ENCODE measurements at regions not wholly inside any gene's neighbourhood (a gene's known extent, or its start where the extent isn't known, plus 50 kb on each side); places are given as distances from the start of the nearest gene placed in this dataset.

- no peaks in the 10 kb centered on the region for H4K20me1 ChIP-seq (ENCODE audit: control insufficient read depth, insufficient read depth, insufficient read length)
- H4K5ac ChIP-seq (ENCODE audit: insufficient read length, low read depth, low read length): no peak overlapping the region
- no peak overlapping the region for H4K91ac ChIP-seq (ENCODE audit: insufficient read length, low read depth, low read length)
- H3K9me3 ChIP-seq (ENCODE audit: control insufficient read depth, low read depth, low read length): no peaks in the 10 kb centered on the region
- no peak overlapping the region for H3K27ac ChIP-seq (ENCODE audit: insufficient read length, low read depth, low read length)
- no peak overlapping the region for H2BK120ac ChIP-seq (ENCODE audit: low read depth, low read length, poor library complexity, severe bottlenecking)
- no peaks in the 10 kb centered on the region for H3K79me1 ChIP-seq (ENCODE audit: insufficient read depth, low read depth, low read length, poor library complexity, severe bottlenecking)
- H2BK5ac ChIP-seq (ENCODE audit: insufficient read length, low read length): no peak overlapping the region
- H3K56ac ChIP-seq (ENCODE audit: insufficient read length, low read depth, low read length): no peak overlapping the region
- H3K23ac ChIP-seq (ENCODE audit: insufficient read length, low read depth, low read length): no peak overlapping the region
- no peak overlapping the region for H3T11ph ChIP-seq (ENCODE audit: low read length)
- Mint-ChIP-seq H3K4me1 (peaks cover 18 to 22% of the 10 kb centered on the region in 2 experiments), H3K9me3 (no peaks in the 10 kb centered on the region; a peak in 1 of 5 replicates), H3K4me3 (no peak overlapping the region), H3K36me3 (ENCODE audit: insufficient read depth in 1 of 3, low read depth in 3 of 3) (no peaks in the 10 kb centered on the region), H3K27ac (no peak overlapping the region), H3K27me3 (ENCODE audit: low read depth) (no peaks in the 10 kb centered on the region)
- no peak overlapping the region for H3K14ac ChIP-seq (ENCODE audit: insufficient read depth, low read length)
- no peaks in the 10 kb centered on the region for H3K23me2 ChIP-seq (ENCODE audit: insufficient read length, low read depth, low read length, poor library complexity, severe bottlenecking)
- no peak overlapping the region for H3K9ac ChIP-seq (ENCODE audit: extremely low read depth, insufficient read length, low read length)
- no peak overlapping the region for H2BK20ac ChIP-seq (ENCODE audit: low read depth, low read length, poor library complexity, severe bottlenecking)
- 0 out of 2 replicates have a peak, but pooled peaks cover 1% of the 10 kb centered on the region for H3K27me3 ChIP-seq (ENCODE audit: insufficient read depth, low read length)
- H3K4ac ChIP-seq (ENCODE audit: low read depth, low read length): no peak overlapping the region
- no peak overlapping the region for H2BK12ac ChIP-seq (ENCODE audit: insufficient read length, low read depth, low read length)
- no peak overlapping the region for H3K4me2 ChIP-seq (ENCODE audit: insufficient read depth, insufficient read length, low read length)
- H2AFZ ChIP-seq (ENCODE audit: low read length): no peak overlapping the region
- no peaks in the 10 kb centered on the region for H3K79me2 ChIP-seq (ENCODE audit: insufficient read depth, low read length)
- no CpG with 5 or more reads among the region's 3 CpGs for WGBS (ENCODE audit: extremely low coverage, insufficient read length, low lambda C conversion rate)
- no peak for TF ChIP-seq CTCF (conservative IDR thresholded peaks at IDR 0.05)
- no peak overlapping the region for H2AK5ac ChIP-seq (ENCODE audit: insufficient read length, low read length)
- no peak overlapping the region for H2BK15ac ChIP-seq (ENCODE audit: low read depth, low read length)
- DNase-seq: no peak
- no peak overlapping the region for H4K8ac ChIP-seq (replicated peaks; ENCODE audit: insufficient read length, low read depth, low read length)
- no peak overlapping the region for H3K18ac ChIP-seq (ENCODE audit: insufficient read length, low read depth, low read length)
- H3K4me1 ChIP-seq (ENCODE audit: insufficient read depth, low read length): no peaks in the 10 kb centered on the region; the same call in 1 of the 2 replicates
Measured at GRCh38 chr1:181985281-181985680, 76.2 kb downstream of the ZNF648 start.
